Colonic mucosa (tissue), 4 donors: ENCODE measurements at regions not wholly inside any gene's neighbourhood (a gene's known extent, or its start where the extent isn't known, plus 50 kb on each side); places are given as distances from the start of the nearest gene placed in this dataset.
"Not testable (repeated sequence)": the region's sequence is repeated elsewhere in the genome, so short reads cannot be mapped to it uniquely, and the experiment has no call there.

Source experiments
- DNase-seq: peaks from one replicate; pipeline ENCODE4 v3.0.0-alpha.2; 2020
- H3K27ac ChIP-seq: fragments of 200-600 bp; one replicate; pipeline ENCODE4 v1.8.0; 2021
- H3K27me3 ChIP-seq: fragments of 200-600 bp; one replicate; pipeline ENCODE4 v1.8.0; 2021
- H3K36me3 ChIP-seq: fragments of 200-600 bp; one replicate; pipeline ENCODE4 v1.8.0; 2021
- H3K4me1 ChIP-seq: fragments of 200-600 bp; one replicate; pipeline ENCODE4 v1.8.0; 2021; ENCODE audit warnings: mild to moderate bottlenecking
- H3K4me3 ChIP-seq: fragments of 200-600 bp; one replicate; pipeline ENCODE4 v1.8.0; 2021
- H3K9ac ChIP-seq, 2 donors: one replicate each; pipeline ENCODE4 v1.7.0; 2013; ENCODE audit warnings: control low read depth in 2 of 2, low read depth in 2 of 2, low read length in 2 of 2
- H3K9me3 ChIP-seq: fragments of 200-600 bp; one replicate; pipeline ENCODE4 v1.8.0; 2021
- intact Hi-C: fragments of 100-400 bp; cut with DNase I; formaldehyde crosslinking; loops from one replicate; pipeline ENCODE4 v1.14.1; 2022
- TF ChIP-seq, protein P1 (sequence below): fragments of 200-600 bp; IDR thresholded peaks from one replicate; pipeline ENCODE4 v1.8.0; 2022; ENCODE audit warnings: antibody characterized with exemption, mild to moderate bottlenecking
- donor health status: healthy.
- donor health status: DM: no; HTN: no; CAD: no.
- donor health status: DM: no; HTN: no; CAD: no.

DNA sequence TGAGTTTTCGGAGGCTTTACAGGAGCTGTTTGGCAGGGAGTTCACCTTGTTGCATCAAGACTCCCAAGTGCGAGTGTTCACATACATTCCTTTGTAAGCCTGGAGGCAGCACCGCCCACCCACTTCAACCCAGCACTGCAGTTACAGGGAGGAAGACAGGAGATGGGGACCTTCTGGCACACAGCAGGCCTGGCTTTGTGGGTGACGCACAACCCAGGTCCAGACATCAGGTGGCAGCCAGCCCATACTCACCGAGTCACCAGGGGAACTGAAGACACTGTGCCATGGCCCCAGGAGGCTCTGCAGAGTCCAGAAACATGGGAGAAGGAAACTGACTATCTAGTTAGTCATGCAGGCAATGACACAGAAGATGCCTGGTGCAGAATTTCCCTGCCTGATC is 305.9 kb upstream of the RNF32 start:
- no peak for DNase-seq
- TF ChIP-seq, protein P1, sequence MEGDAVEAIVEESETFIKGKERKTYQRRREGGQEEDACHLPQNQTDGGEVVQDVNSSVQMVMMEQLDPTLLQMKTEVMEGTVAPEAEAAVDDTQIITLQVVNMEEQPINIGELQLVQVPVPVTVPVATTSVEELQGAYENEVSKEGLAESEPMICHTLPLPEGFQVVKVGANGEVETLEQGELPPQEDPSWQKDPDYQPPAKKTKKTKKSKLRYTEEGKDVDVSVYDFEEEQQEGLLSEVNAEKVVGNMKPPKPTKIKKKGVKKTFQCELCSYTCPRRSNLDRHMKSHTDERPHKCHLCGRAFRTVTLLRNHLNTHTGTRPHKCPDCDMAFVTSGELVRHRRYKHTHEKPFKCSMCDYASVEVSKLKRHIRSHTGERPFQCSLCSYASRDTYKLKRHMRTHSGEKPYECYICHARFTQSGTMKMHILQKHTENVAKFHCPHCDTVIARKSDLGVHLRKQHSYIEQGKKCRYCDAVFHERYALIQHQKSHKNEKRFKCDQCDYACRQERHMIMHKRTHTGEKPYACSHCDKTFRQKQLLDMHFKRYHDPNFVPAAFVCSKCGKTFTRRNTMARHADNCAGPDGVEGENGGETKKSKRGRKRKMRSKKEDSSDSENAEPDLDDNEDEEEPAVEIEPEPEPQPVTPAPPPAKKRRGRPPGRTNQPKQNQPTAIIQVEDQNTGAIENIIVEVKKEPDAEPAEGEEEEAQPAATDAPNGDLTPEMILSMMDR: no peak
- H3K9ac ChIP-seq: no peak overlapping the region
- H3K27ac ChIP-seq: no peak overlapping the region
- H3K4me3 ChIP-seq: no peak overlapping the region
- H3K27me3 ChIP-seq: no peaks in the 10 kb centered on the region
- H3K9me3 ChIP-seq: no peaks in the 10 kb centered on the region
- H3K4me1 ChIP-seq: no peaks in the 10 kb centered on the region
- intact Hi-C loops: no loop called here
- no peaks in the 10 kb centered on the region for H3K36me3 ChIP-seq

DNA sequence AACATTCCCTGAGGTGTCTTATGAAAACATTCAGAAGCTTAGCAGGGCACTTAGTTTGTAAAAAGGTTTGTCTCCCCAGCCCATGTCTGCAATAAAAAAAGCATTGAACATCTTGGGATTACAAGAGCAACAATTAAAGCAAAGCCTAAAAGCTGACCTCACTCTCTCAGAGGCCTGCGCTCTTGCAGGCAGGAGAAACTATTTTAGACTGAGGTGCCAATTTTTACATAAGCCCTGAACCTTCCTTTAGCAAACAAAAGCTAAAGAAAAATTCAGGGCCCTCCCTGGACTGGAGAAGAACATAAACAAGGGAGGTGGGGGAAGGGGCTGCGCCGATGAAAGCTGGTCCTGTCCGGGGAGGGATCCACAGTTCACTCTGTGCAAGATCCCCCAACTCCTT is 312.7 kb upstream of the RNF32 start:
- Histone ChIP-seq H3K9ac (no peak overlapping the region), H3K27ac (no peak overlapping the region), H3K4me1 (no peaks in the 10 kb centered on the region), H3K27me3 (no peaks in the 10 kb centered on the region), H3K4me3 (no peak overlapping the region), H3K9me3 (no peaks in the 10 kb centered on the region), H3K36me3 (no peaks in the 10 kb centered on the region)
- DNase-seq: no peak
- intact Hi-C loops: no loop called here
- TF ChIP-seq, protein P1: no peak

DNA sequence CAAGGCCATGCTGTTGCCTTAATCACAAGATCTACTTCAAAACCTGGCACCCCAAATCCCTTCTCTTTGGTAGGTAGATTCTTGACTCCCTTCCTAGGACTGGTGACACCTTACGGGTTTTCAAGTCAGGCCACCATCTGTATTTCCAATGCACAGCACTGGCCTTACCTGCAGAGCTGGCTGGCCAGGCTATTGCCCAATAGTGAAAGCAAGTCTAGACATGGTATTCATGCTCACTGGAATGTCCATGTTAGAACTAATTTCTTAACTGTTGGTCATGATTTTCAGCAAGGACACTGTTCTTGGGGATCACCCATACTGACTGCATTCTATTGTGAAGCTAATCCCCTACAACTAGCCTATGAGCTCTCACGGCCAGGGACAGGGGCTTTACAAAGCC is 313.1 kb upstream of the RNF32 start:
- no peaks in the 10 kb centered on the region for H3K27me3 ChIP-seq

GRCh38 chr7:156324201-156324600 is 316.4 kb upstream of the RNF32 start:
- Histone ChIP-seq H3K27ac (no peak overlapping the region), H3K36me3 (no peaks in the 10 kb centered on the region), H3K9me3 (no peaks in the 10 kb centered on the region), H3K4me1 (no peaks in the 10 kb centered on the region), H3K27me3 (no peaks in the 10 kb centered on the region), H3K4me3 (no peak overlapping the region), H3K9ac (no peak overlapping the region)
- intact Hi-C loops: no loop called here
- TF ChIP-seq, protein P1: no peak
- DNase-seq: no peak

More for the DNA sequence above, 313.1 kb upstream of the RNF32 start:
- TF ChIP-seq, protein P1: no peak
- DNase-seq: no peak
- no peak overlapping the region for H3K27ac ChIP-seq
- H3K36me3 ChIP-seq: no peaks in the 10 kb centered on the region
- no peaks in the 10 kb centered on the region for H3K9me3 ChIP-seq
- H3K9ac ChIP-seq: no peak overlapping the region
- H3K4me3 ChIP-seq: no peak overlapping the region
- intact Hi-C loops: no loop called here
- no peaks in the 10 kb centered on the region for H3K4me1 ChIP-seq

DNA sequence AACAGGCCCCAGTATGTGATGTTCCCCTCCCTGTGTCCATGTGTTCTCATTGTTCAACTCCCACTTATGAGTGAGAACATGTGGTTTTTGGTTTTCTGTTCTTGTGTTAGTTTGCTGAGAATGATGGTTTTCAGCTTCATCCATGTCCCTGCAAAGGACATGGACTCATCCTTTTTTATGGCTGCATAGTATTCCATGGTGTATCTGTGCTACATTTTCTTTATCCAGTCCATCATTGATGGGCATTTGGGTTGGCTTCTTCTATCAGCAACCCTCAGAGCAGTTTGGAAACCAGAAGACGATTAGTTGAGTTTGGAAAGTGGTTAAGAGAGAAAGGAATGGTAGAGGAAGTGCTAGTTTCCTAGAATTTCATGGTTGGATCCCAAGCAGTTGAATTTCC is 319.1 kb upstream of the RNF32 start:
- H3K36me3 ChIP-seq, DNase-seq, H3K9me3 ChIP-seq, H3K4me1 ChIP-seq, intact Hi-C loops, H3K27me3 ChIP-seq, H3K4me3 ChIP-seq, H3K27ac ChIP-seq, H3K9ac ChIP-seq: not testable (repeated sequence)

GRCh38 chr7:156318926-156319325 is 321.6 kb upstream of the RNF32 start:
- Histone ChIP-seq H3K27me3 (no peaks in the 10 kb centered on the region), H3K36me3 (no peaks in the 10 kb centered on the region), H3K9me3 (no peaks in the 10 kb centered on the region), H3K9ac (no peak overlapping the region), H3K27ac (no peak overlapping the region), H3K4me1 (no peaks in the 10 kb centered on the region), H3K4me3 (no peak overlapping the region)
- no peak for DNase-seq
- intact Hi-C loops: no loop called here
- TF ChIP-seq, protein P1: no peak
